OCI-LY1 (cell line): ENCODE measurements at regions not wholly inside any gene's neighbourhood (a gene's known extent, or its start where the extent isn't known, plus 50 kb on each side); places are given as distances from the start of the nearest gene placed in this dataset.

Source experiments
- EZH2 ChIP-seq: fragments of 200-600 bp; sonication (generic), shearing (Covaris generic); IDR thresholded peaks from 2 replicates; pipeline ENCODE4 v1.8.0; 2017; ENCODE audit warnings: borderline replicate concordance, mixed run types, mild to moderate bottlenecking, antibody characterized with exemption, low read length, moderate library complexity, mixed read lengths
- TF ChIP-seq, protein P1 (sequence below): fragments of 200-600 bp; sonication (generic), shearing (Covaris generic); IDR thresholded peaks from 2 replicates; pipeline ENCODE4 v1.5.1; 2017; ENCODE audit warnings: mild to moderate bottlenecking, antibody characterized with exemption, low read length, moderate library complexity, mixed read lengths

GRCh38 chr4:115292320-115293092 is 179.1 kb upstream of the NDST4 start:
- TF ChIP-seq EZH2 = no peak
- TF ChIP-seq, protein P1, sequence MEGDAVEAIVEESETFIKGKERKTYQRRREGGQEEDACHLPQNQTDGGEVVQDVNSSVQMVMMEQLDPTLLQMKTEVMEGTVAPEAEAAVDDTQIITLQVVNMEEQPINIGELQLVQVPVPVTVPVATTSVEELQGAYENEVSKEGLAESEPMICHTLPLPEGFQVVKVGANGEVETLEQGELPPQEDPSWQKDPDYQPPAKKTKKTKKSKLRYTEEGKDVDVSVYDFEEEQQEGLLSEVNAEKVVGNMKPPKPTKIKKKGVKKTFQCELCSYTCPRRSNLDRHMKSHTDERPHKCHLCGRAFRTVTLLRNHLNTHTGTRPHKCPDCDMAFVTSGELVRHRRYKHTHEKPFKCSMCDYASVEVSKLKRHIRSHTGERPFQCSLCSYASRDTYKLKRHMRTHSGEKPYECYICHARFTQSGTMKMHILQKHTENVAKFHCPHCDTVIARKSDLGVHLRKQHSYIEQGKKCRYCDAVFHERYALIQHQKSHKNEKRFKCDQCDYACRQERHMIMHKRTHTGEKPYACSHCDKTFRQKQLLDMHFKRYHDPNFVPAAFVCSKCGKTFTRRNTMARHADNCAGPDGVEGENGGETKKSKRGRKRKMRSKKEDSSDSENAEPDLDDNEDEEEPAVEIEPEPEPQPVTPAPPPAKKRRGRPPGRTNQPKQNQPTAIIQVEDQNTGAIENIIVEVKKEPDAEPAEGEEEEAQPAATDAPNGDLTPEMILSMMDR = no peak
